GM10266 (cell line): ENCODE measurements at regions not wholly inside any gene's neighbourhood (a gene's known extent, or its start where the extent isn't known, plus 50 kb on each side); places are given as distances from the start of the nearest gene placed in this dataset.

Source experiments
- DNase-seq: peaks from one replicate; pipeline ENCODE4 v3.0.0; 2012; ENCODE audit errors: extremely low spot score
- TF ChIP-seq, protein P1 (sequence below): IDR thresholded peaks from 2 replicates; pipeline ENCODE4 v1.5.1; 2012; ENCODE audit warnings: mild to moderate bottlenecking, low read depth; ENCODE audit not compliant: control insufficient read depth, insufficient read depth; ENCODE audit errors: missing control alignments

- TF ChIP-seq, protein P1, sequence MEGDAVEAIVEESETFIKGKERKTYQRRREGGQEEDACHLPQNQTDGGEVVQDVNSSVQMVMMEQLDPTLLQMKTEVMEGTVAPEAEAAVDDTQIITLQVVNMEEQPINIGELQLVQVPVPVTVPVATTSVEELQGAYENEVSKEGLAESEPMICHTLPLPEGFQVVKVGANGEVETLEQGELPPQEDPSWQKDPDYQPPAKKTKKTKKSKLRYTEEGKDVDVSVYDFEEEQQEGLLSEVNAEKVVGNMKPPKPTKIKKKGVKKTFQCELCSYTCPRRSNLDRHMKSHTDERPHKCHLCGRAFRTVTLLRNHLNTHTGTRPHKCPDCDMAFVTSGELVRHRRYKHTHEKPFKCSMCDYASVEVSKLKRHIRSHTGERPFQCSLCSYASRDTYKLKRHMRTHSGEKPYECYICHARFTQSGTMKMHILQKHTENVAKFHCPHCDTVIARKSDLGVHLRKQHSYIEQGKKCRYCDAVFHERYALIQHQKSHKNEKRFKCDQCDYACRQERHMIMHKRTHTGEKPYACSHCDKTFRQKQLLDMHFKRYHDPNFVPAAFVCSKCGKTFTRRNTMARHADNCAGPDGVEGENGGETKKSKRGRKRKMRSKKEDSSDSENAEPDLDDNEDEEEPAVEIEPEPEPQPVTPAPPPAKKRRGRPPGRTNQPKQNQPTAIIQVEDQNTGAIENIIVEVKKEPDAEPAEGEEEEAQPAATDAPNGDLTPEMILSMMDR = no peak
- no peak for DNase-seq
These were observed 190.7 kb upstream of the CCDC68 start for GRCh38 chr18:55149994-55150393.

DNA sequence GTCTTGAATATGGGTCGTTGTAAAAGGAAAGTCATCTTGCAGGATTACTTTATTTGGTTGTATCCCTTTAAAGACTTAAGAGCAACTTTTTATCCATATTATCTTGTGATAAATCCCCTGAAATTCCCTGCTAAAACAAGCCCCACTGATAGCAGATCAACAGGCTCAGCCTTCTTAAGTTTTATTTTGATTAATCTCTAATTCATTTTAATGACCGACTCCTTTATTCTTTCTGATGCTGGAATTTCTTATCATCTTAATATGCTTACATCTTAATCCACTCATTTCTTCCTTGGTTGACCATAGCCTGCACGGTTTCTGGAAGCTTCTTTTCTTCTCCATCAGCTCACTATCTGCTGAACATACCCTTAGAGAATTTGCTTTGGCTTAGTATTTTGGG is 188.5 kb upstream of the CCDC68 start:
- no peak for DNase-seq
- TF ChIP-seq, protein P1 = no peak

- DNase-seq = no peak
- TF ChIP-seq, protein P1 = no peak
These were observed 185.1 kb upstream of the CCDC68 start for GRCh38 chr18:55144193-55144930.

DNA sequence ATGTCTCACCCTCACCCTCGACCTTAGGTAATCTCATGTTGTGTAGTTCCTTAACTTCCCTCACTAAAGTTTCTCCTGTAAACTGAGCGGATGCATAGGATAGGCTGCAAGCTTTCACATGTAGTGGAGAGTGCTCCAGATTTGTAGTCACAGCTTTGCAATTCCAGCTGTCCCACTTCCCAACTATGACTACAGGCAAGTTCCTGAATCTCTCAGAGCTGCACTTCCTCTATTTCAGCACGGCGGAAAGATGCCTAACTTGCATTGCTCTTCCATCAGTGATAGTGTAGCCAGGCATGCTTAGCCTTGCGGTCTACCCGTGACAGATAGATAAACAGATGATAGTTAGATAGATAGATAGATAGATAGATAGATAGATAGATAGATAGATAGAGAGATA is 183.1 kb upstream of the CCDC68 start:
- no peak for DNase-seq
- TF ChIP-seq, protein P1 = no peak

- no peak for DNase-seq
- TF ChIP-seq, protein P1 = no peak
These were observed 182.1 kb upstream of the CCDC68 start for GRCh38 chr18:55141318-55141717.

DNA sequence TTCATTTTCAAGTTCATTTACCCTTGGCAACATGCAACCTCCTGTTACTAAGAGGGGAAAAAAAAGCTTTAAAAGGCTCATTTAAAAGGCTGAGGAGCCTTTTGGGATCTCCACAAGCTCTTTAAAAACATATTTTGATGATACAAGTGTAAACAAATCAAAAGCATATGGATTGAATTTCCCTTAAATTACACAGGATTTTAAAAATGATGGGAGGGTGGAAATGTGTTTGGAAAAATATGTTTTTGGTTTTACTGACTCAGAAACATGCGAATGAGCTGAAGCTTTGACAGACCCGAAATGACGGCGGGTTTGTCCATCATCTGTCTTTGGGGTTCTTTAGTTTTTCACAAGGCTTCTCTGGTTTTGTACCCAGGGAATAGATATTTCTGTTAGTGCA is 180.6 kb upstream of the CCDC68 start:
- DNase-seq = no peak
- TF ChIP-seq, protein P1 = no peak

- no peak for DNase-seq
- TF ChIP-seq, protein P1 = no peak
These were observed 180.0 kb upstream of the CCDC68 start for GRCh38 chr18:55139307-55139706.
